Body of pancreas (tissue), 4 donors: ENCODE measurements at regions not wholly inside any gene's neighbourhood (a gene's known extent, or its start where the extent isn't known, plus 50 kb on each side); places are given as distances from the start of the nearest gene placed in this dataset.

Experiments
- CTCF ChIP-seq, 7 experiments: fragments of 450-650 bp in 4 of 7; fragments of 200-600 bp in 3 of 7; sonication (generic) in 3 of 7; IDR thresholded peaks; one replicate each; pipeline ENCODE4 v1.5.1; 2016 to 2019; ENCODE audit warnings: antibody characterized with exemption in 7 of 7
- POLR2A ChIP-seq, 3 donors: fragments of 450-650 bp; IDR thresholded peaks; one replicate each; pipeline ENCODE4 v1.6.1; 2016; ENCODE audit warnings: antibody characterized with exemption in 3 of 3, mild to moderate bottlenecking in 2 of 3

DNA sequence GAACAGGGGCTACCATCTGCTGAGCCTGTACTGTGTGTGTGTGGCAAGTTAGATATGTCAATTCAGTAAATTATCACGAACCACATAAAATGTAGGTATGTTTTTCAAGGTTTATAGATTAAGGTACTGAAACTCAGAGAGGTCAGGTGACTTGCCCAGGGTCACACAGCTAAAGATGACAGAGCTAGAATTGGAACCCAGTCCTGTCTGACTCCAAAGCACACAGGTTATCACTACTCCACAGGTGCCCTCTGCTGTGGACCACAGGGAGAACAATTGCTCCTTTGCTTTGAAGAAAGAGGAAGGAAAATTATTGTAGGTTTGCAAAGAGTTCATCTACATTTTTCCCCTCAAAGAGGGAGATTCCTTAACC, 229.7 kb upstream of the AGAP1 start:
- TF ChIP-seq POLR2A (IDR thresholded peaks at IDR 0.05), result no peak
- TF ChIP-seq CTCF (IDR thresholded peaks at IDR 0.05), result no peak
